ENCODE measurements at regions not wholly inside any gene's neighbourhood (a gene's known extent, or its start where the extent isn't known, plus 50 kb on each side); places are given as distances from the start of the nearest gene placed in this dataset.

- Histone ChIP-seq H3K27ac (ENCODE audit: low read length) (no peak overlapping the region), H3K27me3 (replicated peaks; ENCODE audit: insufficient read depth, low read length) (no peaks in the 10 kb centered on the region), H4K20me1 (ENCODE audit: insufficient read depth, low read length) (no peaks in the 10 kb centered on the region), H3K4me3 (ENCODE audit: low read length) (no peak overlapping the region), H3K4me1 (ENCODE audit: low read length) (0 out of 2 replicates have a peak, but pooled peaks cover 4% of the 10 kb centered on the region), H2AFZ (ENCODE audit: low read length) (no peak overlapping the region), H3K79me2 (ENCODE audit: low read length) (no peaks in the 10 kb centered on the region), H3F3A (ENCODE audit: insufficient read depth, low read length) (no peaks in the 10 kb centered on the region), H3K36me3 (replicated peaks; ENCODE audit: insufficient read depth, low read length) (no peaks in the 10 kb centered on the region), H3K9me2 (replicated peaks; ENCODE audit: insufficient read depth, low read length) (no peaks in the 10 kb centered on the region), H3K9me3 (replicated peaks; ENCODE audit: insufficient read depth, low read length) (no peaks in the 10 kb centered on the region), H3K9ac (ENCODE audit: low read length) (no peak overlapping the region), H3K4me2 (ENCODE audit: low read depth, low read length) (no peak overlapping the region)
- DNase-seq = peak; percentile 23
- TF ChIP-seq, protein P1, sequence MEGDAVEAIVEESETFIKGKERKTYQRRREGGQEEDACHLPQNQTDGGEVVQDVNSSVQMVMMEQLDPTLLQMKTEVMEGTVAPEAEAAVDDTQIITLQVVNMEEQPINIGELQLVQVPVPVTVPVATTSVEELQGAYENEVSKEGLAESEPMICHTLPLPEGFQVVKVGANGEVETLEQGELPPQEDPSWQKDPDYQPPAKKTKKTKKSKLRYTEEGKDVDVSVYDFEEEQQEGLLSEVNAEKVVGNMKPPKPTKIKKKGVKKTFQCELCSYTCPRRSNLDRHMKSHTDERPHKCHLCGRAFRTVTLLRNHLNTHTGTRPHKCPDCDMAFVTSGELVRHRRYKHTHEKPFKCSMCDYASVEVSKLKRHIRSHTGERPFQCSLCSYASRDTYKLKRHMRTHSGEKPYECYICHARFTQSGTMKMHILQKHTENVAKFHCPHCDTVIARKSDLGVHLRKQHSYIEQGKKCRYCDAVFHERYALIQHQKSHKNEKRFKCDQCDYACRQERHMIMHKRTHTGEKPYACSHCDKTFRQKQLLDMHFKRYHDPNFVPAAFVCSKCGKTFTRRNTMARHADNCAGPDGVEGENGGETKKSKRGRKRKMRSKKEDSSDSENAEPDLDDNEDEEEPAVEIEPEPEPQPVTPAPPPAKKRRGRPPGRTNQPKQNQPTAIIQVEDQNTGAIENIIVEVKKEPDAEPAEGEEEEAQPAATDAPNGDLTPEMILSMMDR (IDR thresholded peaks at IDR 0.05; ENCODE audit: low read length) = no peak
- no peak for TF ChIP-seq EZH2 (optimal IDR thresholded peaks at IDR 0.05; ENCODE audit: low read depth, low read length)
- no peak for TF ChIP-seq EZH2phosphoT487 (IDR thresholded peaks at IDR 0.05; ENCODE audit: low read length)
Measured at GRCh38 chr9:13665418-13666066, 386.1 kb upstream of the MPDZ start.

GRCh38 chr9:13661014-13661413 lies 381.5 kb upstream of the MPDZ start:
- DNase-seq = peak; percentile 58
- H3K27me3 ChIP-seq (replicated peaks; ENCODE audit: insufficient read depth, low read length) = no peaks in the 10 kb centered on the region
- H3K4me3 ChIP-seq (ENCODE audit: low read length) = peak overlapping the region; percentile 39; the same call in 1 of the 2 replicates
- H2AFZ ChIP-seq (ENCODE audit: low read length) = peak overlapping the region; percentile 78
- H3K9me3 ChIP-seq (replicated peaks; ENCODE audit: insufficient read depth, low read length) = no peaks in the 10 kb centered on the region
- no peaks in the 10 kb centered on the region for H4K20me1 ChIP-seq (ENCODE audit: insufficient read depth, low read length)
- H3K36me3 ChIP-seq (replicated peaks; ENCODE audit: insufficient read depth, low read length) = no peaks in the 10 kb centered on the region
- 0 out of 2 replicates have a peak, but pooled peaks cover 4% of the 10 kb centered on the region for H3K4me1 ChIP-seq (ENCODE audit: low read length)
- H3K9me2 ChIP-seq (replicated peaks; ENCODE audit: insufficient read depth, low read length) = no peaks in the 10 kb centered on the region
- H3K4me2 ChIP-seq (ENCODE audit: low read depth, low read length) = peak overlapping the region; percentile 60
- TF ChIP-seq EZH2phosphoT487 (IDR thresholded peaks at IDR 0.05; ENCODE audit: low read length) = no peak
- TF ChIP-seq, protein P1 (IDR thresholded peaks at IDR 0.05; ENCODE audit: low read length) = no peak
- no peak for TF ChIP-seq EZH2 (optimal IDR thresholded peaks at IDR 0.05; ENCODE audit: low read depth, low read length)
- no peak overlapping the region for H3K9ac ChIP-seq (ENCODE audit: low read length)
- no peaks in the 10 kb centered on the region for H3F3A ChIP-seq (ENCODE audit: insufficient read depth, low read length)
- no peaks in the 10 kb centered on the region for H3K79me2 ChIP-seq (ENCODE audit: low read length)
- no peak overlapping the region; the same call in 1 of the 2 replicates for H3K27ac ChIP-seq (ENCODE audit: low read length)

DNA sequence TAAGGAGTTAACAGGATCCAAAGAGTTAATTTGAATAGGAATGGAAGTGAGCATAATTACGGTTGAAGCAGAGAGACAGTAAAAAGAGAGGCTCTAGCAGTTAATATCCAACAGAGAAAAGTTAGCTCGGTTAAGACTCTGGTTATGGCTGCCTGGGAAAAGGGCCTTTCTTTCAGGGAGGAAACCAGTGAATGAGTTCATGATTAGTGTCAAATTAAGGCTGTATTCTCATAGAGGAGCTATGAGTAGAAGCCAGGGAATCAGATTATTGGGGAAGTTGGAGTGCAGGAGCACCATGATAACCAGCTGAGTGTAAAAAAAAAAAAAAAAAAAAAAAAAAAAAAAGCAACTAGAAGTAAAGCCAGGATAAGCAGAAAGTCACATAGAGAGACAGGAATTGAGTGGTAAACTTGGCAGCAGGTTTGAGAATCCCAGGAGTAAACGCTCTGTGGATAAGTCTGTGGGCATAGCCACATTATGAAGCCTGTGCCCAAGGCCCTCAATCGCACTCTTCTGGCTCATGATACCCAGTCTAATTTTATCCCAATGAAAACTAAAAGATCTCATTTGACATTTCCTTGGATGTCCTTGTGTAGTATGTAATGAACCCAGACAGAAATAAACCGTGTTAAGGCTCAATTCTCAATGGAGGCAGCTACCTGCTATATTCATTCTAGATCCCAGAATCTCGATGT lies 372.6 kb upstream of the MPDZ start:
- TF ChIP-seq EZH2phosphoT487 (IDR thresholded peaks at IDR 0.05; ENCODE audit: low read length) (no peak), EZH2 (optimal IDR thresholded peaks at IDR 0.05; ENCODE audit: low read depth, low read length) (no peak)
- TF ChIP-seq, protein P1 (IDR thresholded peaks at IDR 0.05; ENCODE audit: low read length) = no peak
- H2AFZ ChIP-seq (ENCODE audit: low read length) = no peak overlapping the region

More for the DNA sequence above, 372.6 kb upstream of the MPDZ start:
- Histone ChIP-seq H3K4me3 (ENCODE audit: low read length) (no peak overlapping the region), H3K27ac (ENCODE audit: low read length) (no peak overlapping the region), H4K20me1 (ENCODE audit: insufficient read depth, low read length) (no peaks in the 10 kb centered on the region), H3K36me3 (replicated peaks; ENCODE audit: insufficient read depth, low read length) (no peaks in the 10 kb centered on the region), H3K9ac (ENCODE audit: low read length) (no peak overlapping the region), H3K9me2 (replicated peaks; ENCODE audit: insufficient read depth, low read length) (no peaks in the 10 kb centered on the region), H3K9me3 (replicated peaks; ENCODE audit: insufficient read depth, low read length) (no peaks in the 10 kb centered on the region), H3K4me1 (ENCODE audit: low read length) (no peaks in the 10 kb centered on the region), H3K4me2 (ENCODE audit: low read depth, low read length) (no peak overlapping the region), H3K79me2 (ENCODE audit: low read length) (no peaks in the 10 kb centered on the region), H3K27me3 (replicated peaks; ENCODE audit: insufficient read depth, low read length) (no peaks in the 10 kb centered on the region), H3F3A (ENCODE audit: insufficient read depth, low read length) (no peaks in the 10 kb centered on the region)
- DNase-seq = no peak
